Activated CD8-positive, alpha-beta memory T cell treated with anti-CD3 and anti-CD28 coated beads, Interleukin-2, amount 50 U/mL, for 1 hour (primary cell): ENCODE measurements at regions not wholly inside any gene's neighbourhood (a gene's known extent, or its start where the extent isn't known, plus 50 kb on each side); places are given as distances from the start of the nearest gene placed in this dataset.

ENCODE experiments used
- DNase-seq: peaks from one replicate; pipeline ENCODE4 v3.0.0-alpha.2; 2020; ENCODE audit errors: extremely low read depth

DNA sequence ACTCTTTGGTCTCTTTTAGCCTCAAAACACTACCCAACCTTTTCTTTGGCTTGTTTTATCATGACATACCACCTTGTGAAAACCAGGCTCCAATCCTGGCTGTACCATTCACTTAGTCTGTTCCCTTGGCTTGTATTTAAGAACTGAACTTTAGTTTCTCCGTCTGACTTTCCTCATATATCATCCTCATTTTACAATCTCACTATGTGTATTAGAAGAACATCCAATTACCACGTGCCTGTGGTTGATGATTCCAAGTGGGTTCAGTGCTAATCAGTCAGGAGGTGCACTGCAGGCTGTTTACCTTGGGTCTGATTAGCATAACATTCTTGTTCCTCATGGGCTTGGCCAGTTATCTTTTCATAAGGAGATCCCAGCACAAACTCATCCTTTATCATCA lies 144.8 kb upstream of the KLF14 start:
- DNase-seq = no peak

DNA sequence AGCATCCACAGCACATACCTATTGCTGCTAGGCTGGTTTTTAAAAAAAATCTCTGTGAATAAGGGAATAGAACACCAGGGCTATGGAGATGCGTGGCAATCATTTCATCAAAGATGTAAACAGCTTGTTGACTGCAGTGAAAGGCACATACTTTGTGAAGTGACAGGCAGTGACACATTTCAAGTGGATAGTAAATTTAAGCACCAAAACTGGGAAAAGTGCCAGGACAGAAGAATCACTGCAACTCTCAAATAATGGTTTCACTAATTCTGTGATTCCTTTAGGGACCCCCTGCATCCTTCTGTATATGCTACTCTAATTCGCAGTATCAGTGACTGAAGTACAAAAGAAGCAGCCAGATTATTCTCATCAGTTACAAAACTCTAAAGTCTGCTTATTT lies 145.2 kb upstream of the KLF14 start:
- no peak for DNase-seq

DNA sequence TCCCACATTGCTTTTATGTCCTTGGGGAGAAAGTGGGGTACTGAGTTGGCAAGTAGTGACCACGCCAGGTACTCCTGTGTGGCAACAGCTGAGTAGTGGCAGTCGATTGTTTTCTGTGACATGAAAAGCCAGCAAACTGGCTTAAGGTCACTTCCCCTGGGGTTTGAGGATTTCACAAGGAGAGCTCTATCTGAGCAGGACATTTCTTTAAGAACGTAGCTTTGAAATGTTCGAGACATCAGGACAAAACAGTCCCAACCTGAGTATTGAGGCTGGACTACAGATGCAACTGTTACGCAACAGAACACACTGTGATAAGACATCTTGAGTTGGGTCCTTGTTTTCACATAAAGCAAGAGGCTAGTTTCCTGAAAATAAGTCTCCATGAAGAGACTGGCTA lies 146.7 kb upstream of the KLF14 start:
- DNase-seq = no peak

DNA sequence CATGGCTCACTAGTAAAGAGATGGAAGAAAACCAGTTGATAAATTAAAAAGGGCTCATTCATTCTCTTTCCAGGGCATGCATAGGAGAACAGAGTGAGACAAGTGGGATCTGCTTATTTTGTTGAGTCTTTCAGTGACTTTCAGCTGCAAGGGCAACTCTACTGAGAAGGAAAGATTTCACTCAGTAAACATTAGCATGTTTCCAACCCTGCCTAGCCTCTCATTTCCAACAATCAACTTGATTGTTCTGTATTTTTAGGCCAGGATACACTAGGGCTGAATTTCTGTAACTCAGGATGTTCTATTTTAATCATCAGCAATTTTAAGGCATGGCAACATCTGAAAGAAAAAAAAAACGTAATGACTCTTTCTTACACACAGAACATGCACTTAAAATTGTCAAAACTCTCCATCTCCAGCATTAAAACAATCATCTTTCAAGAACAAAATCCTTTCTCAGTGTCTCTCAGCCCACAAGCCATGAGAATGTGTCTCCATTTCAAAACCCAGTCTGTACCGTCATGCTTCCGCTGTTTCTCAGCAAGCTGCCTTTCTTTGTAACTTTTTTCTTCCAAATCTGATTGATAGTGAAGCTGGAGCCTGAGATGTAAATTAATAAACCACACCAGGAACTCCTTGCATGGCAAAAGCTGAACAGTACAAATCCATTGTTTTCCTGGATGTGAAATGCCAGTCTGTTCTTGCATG lies 147.2 kb upstream of the KLF14 start:
- DNase-seq = no peak

DNA sequence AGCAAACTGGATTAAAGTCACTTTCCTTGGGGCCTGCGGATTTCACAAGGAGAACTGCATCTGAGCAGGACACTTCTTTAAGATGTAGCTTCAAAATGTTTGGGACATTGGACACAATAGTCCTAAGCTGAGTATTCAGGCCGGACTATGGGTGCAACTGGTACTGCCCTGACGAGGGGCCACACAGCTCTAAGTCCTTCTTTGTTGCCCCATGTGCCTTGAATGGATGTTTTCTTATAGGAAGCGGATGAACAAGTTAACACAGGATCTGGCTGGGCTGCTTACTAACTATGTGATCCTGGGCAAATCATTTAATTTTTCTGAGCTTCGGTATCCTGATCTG lies 147.8 kb upstream of the KLF14 start:
- DNase-seq = no peak

DNA sequence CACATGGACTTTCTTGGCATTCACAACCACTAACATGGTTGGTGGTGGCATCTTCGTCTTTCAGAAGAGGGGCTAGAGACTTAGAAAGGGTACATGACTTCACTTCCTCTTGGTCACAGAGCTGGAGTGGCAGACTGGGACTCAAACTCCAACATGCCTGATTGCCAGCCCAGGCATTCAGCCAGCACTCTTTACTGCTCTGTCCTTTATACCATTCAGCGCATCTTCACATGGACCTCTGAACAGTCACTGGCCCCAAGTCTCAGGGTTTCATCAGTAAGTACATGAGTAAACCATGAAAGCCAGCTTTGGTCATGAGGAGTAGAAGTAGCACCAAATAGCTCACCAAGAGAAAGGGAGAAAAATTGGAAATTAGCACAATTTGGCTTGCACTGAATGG lies 148.4 kb upstream of the KLF14 start:
- no peak for DNase-seq

DNA sequence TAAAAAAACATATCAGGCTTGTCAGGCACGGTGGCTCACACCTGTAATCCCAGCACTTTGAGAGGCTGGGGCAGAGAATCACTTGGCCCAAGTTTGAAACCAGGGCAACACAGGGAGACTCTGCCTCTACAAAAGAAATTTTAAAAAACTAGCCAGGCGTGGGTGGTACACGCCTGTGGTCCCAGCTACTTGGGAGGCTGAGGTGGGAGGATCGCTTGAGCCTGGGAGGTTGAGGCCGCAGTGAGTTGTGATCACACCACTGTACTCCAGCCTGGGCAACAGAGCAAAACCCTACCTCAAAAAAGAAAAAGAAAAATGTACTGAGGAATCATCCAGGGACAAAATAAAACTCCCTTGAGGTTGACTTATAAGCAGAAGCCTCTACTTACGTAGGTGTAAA lies 149.9 kb upstream of the KLF14 start:
- DNase-seq = no peak

DNA sequence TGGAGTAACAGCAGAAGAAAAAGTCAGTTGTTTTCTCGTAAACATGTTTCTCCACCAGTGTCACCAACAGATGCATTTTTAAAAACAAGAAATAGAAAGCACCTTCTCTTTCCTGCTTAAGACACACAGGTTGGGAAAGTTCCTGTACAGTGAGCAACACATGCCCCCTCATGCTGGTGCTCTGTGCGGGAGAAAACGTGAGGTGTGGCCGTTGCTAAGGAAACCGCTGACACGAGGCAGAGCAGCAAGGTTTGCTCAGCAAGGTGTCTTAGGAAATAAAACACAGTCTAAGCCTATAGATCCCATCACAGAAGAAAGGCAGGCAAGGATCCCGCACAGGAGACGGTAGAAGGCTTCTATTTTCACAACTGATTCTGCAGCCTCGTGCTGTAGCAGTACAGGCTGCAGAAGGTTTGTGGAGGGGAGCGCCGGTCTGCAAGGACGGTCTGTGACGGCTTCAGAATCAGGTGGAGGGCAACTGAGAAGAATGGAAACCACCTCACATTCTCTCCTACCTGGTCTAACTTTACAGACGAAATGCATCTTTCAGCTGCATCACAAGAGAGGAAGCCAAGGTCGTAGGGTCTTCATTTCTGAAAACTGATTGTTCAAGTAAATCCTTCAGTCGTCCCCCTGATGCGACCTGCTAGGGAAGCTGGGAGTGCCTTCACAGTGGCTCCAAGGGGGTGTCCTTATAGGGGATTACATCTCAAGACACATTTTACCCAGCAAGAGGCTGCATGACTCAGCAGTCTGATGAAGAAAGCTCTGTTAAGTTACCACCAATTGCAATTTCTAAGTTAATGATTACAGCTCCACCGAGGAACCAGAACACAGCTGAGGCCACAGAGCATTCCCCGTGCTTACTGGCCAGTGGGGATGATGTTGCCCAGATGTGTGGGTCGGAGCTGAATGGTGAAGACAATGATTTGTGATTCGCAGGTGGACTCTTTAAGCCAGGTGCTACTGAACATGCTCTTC lies 150.7 kb upstream of the KLF14 start:
- no peak for DNase-seq

DNA sequence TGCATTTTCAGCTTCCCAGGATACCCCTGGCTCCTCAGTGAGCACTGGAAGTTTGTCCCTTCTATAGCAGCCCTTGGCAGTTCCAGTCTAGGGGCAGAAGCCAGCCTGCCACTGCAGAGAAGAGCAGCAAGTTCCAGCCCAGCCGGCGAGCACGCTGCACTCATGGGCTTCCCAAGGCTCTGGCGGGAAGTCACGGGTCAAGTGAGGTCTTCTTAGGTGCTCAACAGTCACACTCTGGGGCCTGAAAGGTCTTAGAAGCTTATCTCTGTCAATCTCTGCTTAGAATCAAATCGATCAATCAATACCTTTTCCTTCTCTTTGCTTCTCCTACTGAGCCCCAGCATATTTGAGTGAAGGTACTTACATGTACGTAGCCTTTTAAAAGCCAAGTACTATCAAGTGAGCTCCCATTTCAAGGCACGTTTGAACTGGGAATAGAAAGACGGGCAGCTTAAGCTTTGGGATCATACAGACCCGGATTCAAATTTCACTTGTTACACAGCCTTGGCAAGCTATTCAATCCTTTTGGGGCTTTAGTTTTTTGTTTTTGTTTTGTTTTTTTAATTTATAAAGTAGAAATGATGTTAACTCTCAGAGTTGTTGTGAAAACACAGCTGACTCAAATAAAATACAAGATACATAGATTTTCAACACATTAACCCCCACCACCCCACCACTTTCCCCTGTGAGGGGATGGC lies 152.6 kb upstream of the KLF14 start:
- DNase-seq = no peak

DNA sequence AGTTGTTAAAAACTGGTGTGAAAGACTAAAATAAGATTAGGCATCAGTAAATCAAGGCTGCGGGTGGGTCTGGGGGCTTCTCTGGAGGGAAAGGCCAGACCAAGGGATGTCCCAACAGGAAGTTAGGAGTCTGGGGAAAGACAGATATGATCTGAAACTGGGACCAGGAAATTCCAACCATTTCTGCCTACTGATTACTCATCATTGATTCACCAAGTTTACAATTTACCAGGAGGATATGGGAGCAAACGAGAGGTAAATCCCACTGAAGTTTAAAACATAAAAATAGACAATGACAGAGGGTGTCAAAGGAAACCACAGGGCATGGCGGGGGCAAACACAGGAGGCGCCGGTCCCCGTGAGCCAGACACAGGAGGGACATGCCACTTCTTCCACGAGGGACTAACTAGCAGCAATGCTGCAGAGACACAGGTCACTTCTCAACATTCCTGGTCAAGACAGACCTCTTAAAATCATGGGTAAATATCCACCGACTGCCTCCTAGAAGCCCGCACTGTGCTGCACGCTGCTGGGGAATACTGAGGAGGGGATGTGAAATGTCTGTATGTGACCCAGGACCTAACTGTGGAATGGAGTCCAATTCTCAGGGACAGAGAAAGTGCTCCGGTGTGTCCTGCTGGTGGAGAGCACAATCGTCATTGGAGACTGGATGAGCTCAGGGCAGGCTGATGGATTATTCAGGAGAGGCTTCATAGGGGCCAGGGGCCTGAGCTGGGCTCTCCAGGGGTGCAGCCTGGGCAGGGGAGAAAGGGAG lies 153.4 kb upstream of the KLF14 start:
- no peak for DNase-seq

DNA sequence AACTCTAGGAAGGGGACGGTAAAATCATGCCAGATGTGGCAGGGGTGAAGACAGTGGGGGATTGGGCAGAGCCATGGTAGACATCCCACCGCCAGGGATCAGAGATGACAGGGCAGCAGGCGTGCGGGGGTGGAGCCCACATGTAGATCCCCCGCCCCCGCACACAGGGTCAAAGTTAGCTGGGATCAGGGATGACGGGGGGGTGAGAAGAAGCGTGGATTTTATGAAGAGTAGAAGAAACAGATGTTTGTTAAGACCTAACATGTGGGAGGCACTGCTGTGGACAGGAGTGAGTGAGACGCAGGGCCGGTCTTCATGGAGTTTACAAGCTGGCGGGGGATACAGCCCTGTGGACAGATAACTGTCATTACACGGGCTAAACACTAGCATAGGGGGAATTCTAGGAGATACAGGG lies 154.0 kb upstream of the KLF14 start:
- DNase-seq = no peak

DNA sequence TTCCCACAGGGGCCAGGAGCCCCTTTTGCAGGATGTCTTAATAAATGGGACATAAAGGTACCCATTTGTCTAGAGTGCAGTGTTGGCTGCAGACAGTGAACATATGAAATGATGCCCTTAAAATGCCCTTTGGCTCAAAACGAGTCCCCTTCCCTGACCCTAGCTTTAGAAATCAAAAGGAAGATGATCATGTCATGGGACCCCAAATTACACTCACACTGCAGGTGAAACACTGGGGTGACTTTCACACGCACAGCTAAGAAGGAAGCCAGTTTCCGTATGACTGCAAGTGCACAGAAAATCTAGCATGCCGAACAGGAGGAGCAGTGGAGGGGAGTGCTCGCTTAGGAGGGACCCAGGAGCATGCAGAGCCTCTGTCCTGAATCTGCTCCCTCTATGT lies 154.5 kb upstream of the KLF14 start:
- DNase-seq = no peak

DNA sequence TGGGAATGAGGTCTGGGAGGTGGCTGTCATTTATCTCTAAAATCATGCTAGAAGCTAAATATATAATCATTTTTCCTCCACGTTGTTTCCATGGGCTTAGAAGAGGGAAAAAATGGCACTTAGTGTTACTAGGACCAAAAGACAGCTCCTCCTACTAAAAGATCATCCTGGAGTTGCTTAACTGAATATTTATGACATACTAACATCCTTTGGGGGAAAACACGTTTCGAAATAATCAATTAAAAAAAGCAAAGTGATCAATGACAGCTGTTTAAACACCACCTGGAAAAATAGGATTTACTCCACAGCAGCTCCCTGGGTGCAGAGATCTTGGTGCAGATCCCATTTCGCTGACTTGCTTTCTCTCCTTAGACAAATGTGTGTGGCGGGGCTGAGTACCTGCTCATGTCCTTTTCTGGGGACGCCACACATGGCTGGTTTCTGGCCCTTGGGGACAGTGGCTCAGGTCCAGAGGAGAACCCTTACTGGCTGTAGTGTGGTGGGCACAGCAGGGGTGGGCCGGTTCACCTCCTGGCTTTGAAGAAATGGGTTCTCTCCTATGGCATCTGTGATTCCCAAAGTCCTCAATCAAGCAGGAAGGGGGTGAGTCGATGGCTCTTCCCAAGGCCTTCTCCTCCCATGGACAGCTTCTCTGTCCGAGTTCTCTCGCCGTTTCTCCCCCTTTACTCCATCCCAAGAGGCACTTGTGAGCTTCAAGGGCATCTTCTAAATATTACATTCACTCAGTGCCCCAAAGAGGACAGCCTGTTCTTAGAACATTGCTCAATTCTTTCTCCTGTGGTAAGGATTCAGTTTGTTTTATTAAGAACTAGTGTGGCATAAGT lies 156.4 kb upstream of the KLF14 start:
- DNase-seq = no peak

DNA sequence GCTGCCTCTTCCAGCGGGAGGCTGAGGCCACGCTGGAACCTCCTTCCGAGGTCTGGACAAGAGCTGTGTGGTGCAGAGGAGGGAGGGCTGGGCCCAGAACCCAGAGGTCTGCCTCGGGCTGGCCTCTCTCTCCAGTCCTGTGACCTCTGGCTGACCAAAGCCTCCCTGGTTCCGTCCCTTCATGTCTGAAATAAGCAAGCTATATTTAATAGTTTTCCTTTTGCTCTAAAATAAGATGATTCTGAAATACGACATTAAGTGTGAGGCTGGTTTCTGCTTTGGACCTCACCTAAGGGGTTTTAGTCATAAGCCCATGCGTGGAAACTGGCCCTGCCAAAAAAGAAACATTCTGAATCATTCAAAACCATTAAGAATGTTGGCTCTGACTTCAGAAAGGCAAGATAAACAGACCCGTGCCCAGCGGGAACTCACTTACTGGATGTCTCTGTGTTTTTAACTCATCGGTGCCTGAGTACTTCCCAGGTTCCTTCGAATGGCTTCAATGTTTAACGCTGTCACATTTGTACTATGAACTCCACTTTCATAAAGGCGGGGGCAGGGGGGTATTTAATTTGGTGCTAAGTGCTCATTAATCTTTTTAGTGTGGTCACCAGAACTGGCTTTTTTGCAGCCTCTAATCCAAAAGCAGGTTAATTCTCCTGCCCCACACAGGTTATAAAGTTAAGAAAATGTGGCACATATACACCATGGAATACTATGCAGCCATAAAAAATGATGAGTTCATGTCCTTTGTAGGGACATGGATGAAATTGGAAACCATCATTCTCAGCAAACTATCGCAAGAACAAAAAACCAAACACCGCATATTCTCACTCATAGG lies 157.5 kb upstream of the KLF14 start:
- DNase-seq = no peak

DNA sequence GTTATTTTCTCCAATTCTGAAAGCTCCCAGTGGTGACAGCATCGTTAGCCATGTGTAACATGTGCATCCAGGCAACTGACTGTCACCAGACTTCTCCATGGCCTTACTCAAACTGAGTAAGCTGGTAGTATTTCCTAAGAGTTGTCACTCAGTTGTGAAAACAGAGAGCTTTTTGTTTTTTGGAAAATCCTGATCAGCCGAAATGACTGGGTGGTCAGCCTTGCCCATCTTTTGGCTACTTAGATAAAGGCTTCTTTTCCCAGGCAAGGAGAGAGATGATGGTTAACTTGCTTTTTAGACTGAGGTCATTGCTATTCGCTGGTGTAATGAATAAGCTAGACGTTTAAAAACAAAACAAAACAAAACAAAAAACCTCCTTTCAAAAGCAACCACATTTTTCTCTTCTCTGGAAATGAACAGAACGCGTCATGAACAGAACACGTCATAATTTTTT lies 159.5 kb upstream of the KLF14 start:
- no peak for DNase-seq

DNA sequence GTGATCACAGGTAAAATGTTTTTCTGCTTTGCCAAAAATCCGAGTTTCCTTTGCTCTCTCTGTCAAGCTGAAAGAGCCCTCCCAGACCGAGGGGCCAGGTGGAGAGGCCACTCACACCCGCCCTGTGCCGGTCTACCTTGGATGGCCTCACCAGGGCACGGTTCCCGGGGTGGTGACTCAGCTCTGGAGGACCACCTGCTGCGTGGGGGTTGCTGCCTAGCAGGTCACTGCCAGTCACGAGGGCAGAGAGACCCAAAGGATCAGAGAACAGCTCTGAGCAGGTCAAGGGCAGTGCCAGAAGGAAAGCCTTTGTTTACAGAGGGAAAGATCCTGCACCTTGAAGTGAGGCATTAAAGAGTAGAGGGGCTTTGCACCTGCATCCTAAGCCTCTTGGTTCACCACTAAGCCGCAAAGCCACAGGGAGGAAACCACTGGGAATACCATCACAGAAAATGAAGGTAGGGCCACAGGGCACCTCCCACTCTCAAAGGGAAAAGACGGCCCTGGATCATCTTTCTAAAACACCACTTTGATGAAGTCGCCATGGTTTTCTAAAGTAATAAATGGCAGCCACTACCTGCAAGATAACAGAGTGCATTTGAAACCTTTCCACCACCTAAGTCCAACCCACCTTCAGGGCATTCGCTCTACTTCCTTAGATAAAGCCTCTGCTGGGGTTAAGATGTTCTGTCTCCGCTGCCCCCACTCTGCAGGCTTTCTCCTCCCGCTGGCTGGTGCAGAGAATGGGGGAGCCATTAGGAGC lies 160.3 kb upstream of the KLF14 start:
- DNase-seq = no peak

DNA sequence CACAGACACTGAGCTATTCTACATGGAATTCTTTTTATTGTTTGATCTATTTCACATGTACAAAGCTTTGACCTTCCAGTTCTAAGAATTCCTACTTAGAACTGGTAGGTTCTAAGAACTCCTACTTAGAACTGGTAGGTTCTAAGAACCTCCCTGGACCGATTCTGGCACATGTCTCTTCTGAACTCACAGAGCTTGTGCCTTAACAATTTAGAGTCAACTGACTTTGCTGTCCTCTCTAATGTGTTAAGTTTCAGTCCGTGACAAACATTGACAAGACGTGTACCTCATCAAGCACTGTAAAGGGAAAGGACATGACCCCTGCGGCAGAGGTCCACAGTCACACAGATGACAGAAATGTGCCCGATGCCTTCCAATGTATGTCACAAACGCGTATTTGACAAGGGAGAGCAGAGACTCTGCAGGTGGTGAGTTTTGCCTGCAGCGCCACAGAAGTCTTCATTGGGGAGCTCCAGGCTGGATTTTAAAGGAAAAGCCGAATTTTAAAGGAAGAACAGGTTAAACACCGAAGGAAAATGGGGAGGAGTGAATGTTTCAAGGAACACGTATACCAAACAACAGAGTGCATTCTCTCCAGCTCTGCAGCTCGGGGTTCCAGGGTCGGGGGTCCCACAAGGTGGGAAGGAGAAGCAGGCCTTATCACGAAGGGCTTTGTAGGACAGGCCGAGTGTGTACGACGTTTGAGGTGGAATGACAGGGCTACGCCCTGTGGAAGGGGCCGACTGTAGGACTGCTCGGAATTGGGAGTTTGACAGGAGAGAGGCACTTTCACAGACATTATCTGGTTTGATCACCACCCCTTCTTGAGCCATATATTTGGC lies 161.1 kb upstream of the KLF14 start:
- no peak for DNase-seq
